ENCODE measurements at regions not wholly inside any gene's neighbourhood (a gene's known extent, or its start where the extent isn't known, plus 50 kb on each side); places are given as distances from the start of the nearest gene placed in this dataset.

DNA sequence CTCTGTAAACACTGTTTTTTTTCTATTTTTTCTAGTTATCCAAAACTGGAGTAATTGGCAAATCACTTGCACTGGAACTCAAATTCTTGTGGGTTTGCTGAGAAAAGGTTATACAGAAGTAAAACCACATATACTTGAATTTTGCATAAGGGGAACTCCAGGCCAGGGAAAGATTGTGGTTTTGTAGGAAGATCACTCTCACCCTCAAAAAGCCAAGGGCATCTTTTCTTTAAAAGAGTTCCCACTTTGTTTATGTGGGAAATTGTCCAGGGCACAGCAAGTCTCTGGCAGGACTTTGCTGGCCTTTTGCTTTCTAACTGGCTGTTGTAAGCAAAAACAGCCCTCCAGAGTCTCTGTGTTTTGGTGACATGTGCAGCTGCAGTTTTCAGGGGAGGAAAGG, 340.3 kb upstream of the RBMS3 start:
- H3K79me1 ChIP-seq (ENCODE audit: low read length), result no peaks in the 10 kb centered on the region
- H3K79me2 ChIP-seq (ENCODE audit: control insufficient read depth, insufficient read depth, low read length), result no peaks in the 10 kb centered on the region
- no peaks in the 10 kb centered on the region for H3K4me1 ChIP-seq (ENCODE audit: control insufficient read depth, low read depth, low read length)
- no peak overlapping the region for H2BK5ac ChIP-seq (ENCODE audit: low read length)
- no peak overlapping the region for H3K9ac ChIP-seq (ENCODE audit: low read length)
- no peak overlapping the region for H3K56ac ChIP-seq (ENCODE audit: low read length)
- no peaks in the 10 kb centered on the region for H3K36me3 ChIP-seq (ENCODE audit: control insufficient read depth, insufficient read depth, low read length)
- H3K4me3 ChIP-seq (ENCODE audit: low read length), result no peak overlapping the region
- H3K4ac ChIP-seq (ENCODE audit: low read depth, low read length), result no peak overlapping the region
- H4K8ac ChIP-seq (ENCODE audit: low read depth, low read length), result no peak overlapping the region
- DNase-seq, result no peak
- H3K18ac ChIP-seq (ENCODE audit: low read length), result peak overlapping the region; percentile 28
- H4K5ac ChIP-seq (ENCODE audit: low read length), result no peak overlapping the region
- H2AK5ac ChIP-seq (ENCODE audit: low read length), result no peak overlapping the region
- no peak overlapping the region for H3K23ac ChIP-seq (ENCODE audit: low read length)
- no peak overlapping the region for H3K4me2 ChIP-seq (ENCODE audit: low read length)
- H3K27me3 ChIP-seq (ENCODE audit: insufficient read depth, low read length, poor library complexity), result no peaks in the 10 kb centered on the region
- no peak overlapping the region for H3K27ac ChIP-seq (ENCODE audit: low read depth, low read length)
- H2BK15ac ChIP-seq (replicated peaks; ENCODE audit: low read depth), result no peak overlapping the region
- H2BK120ac ChIP-seq (ENCODE audit: low read depth, low read length), result no peak overlapping the region

DNA sequence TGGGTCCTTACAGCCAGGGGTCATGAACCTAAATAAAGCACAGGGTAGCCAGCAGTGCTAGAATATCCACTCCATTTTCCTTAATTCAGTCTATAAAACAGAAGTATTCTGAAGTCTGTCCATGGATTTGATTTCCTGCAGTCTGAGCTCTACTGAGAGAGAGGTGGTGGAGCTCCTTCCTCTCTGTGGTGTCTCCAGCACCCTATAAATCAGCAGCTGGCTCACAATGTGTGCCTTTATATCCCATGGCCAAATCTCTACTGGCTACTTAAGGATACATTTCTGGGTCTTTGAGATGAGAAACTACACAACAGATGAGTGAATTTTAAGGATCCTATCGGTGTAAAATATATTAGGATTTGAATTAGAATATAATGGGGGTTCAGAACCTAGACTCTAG, 339.9 kb upstream of the RBMS3 start:
- Histone ChIP-seq H4K8ac (ENCODE audit: low read depth, low read length) (no peak overlapping the region), H2AK5ac (ENCODE audit: low read length) (no peak overlapping the region), H3K79me2 (ENCODE audit: control insufficient read depth, insufficient read depth, low read length) (no peaks in the 10 kb centered on the region), H4K5ac (ENCODE audit: low read length) (no peak overlapping the region), H3K36me3 (ENCODE audit: control insufficient read depth, insufficient read depth, low read length) (no peaks in the 10 kb centered on the region), H2BK120ac (ENCODE audit: low read depth, low read length) (no peak overlapping the region), H3K23ac (ENCODE audit: low read length) (no peak overlapping the region), H2BK15ac (replicated peaks; ENCODE audit: low read depth) (no peak overlapping the region), H2BK5ac (ENCODE audit: low read length) (no peak overlapping the region), H3K56ac (ENCODE audit: low read length) (no peak overlapping the region), H3K4me2 (ENCODE audit: low read length) (no peak overlapping the region), H3K4me3 (ENCODE audit: low read length) (no peak overlapping the region), H3K4ac (ENCODE audit: low read depth, low read length) (no peak overlapping the region), H3K27ac (ENCODE audit: low read depth, low read length) (no peak overlapping the region), H3K27me3 (ENCODE audit: insufficient read depth, low read length, poor library complexity) (no peaks in the 10 kb centered on the region), H3K4me1 (ENCODE audit: control insufficient read depth, low read depth, low read length) (no peaks in the 10 kb centered on the region), H3K9ac (ENCODE audit: low read length) (no peak overlapping the region), H3K79me1 (ENCODE audit: low read length) (no peaks in the 10 kb centered on the region), H3K18ac (ENCODE audit: low read length) (peak overlapping the region; percentile 28)
- DNase-seq, result no peak
- WGBS (ENCODE audit: extremely low coverage, insufficient coverage, low lambda C conversion rate), result 100% methylated on average over 1 of the region's 1 CpG

DNA sequence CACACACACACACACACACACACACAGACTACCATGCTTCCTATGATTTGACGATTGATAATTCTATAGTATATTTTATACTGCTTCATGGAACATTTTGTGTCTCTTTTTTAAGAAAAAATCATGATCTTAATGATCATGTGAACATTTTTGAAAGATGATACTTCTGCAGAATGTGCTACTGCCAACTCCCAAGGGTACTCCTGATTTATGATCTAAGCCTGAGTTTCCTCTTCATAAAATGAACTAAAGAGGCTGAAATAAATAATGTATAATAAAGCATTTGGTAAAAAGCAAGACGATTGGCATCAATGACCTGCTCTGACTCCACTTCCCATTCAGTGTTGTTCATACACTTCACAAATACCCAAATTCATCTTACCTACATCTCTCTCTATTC, 333.8 kb upstream of the RBMS3 start:
- Histone ChIP-seq H3K79me2 (ENCODE audit: control insufficient read depth, insufficient read depth, low read length) (no peaks in the 10 kb centered on the region), H3K18ac (ENCODE audit: low read length) (no peak overlapping the region), H4K5ac (ENCODE audit: low read length) (no peak overlapping the region), H3K56ac (ENCODE audit: low read length) (no peak overlapping the region), H2BK120ac (ENCODE audit: low read depth, low read length) (no peak overlapping the region), H3K27me3 (ENCODE audit: insufficient read depth, low read length, poor library complexity) (no peaks in the 10 kb centered on the region), H4K8ac (ENCODE audit: low read depth, low read length) (no peak overlapping the region), H2BK15ac (replicated peaks; ENCODE audit: low read depth) (no peak overlapping the region), H3K36me3 (ENCODE audit: control insufficient read depth, insufficient read depth, low read length) (no peaks in the 10 kb centered on the region), H3K4me3 (ENCODE audit: low read length) (no peak overlapping the region), H3K4me2 (ENCODE audit: low read length) (no peak overlapping the region), H3K23ac (ENCODE audit: low read length) (no peak overlapping the region), H2AK5ac (ENCODE audit: low read length) (no peak overlapping the region), H3K4ac (ENCODE audit: low read depth, low read length) (no peak overlapping the region), H2BK5ac (ENCODE audit: low read length) (no peak overlapping the region), H3K4me1 (ENCODE audit: control insufficient read depth, low read depth, low read length) (no peaks in the 10 kb centered on the region), H3K27ac (ENCODE audit: low read depth, low read length) (no peak overlapping the region), H3K9ac (ENCODE audit: low read length) (no peak overlapping the region), H3K79me1 (ENCODE audit: low read length) (no peaks in the 10 kb centered on the region)
- no peak for DNase-seq
- no CpG with 5 or more reads among the region's 2 CpGs for WGBS (ENCODE audit: extremely low coverage, insufficient coverage, low lambda C conversion rate)

DNA sequence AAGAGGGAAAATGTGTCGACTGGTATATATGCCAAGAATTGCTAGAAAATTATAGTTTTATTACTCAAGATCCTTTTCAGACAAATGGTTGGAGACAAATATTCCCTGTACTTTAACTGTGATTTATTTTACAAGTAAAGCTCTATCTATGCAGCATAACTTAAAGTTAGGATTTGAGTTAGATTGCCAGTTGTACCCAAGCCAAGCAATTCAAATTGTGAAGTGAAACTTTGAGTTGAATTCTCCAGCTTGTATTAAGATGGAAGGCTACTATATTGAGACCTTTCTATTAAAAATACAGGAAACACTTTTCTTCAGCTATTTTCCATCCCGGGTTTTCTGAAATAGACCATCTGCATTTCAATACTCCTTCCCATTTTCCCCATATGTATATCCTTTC, 333.1 kb upstream of the RBMS3 start:
- H3K4me3 ChIP-seq (ENCODE audit: low read length), result no peak overlapping the region
- H4K8ac ChIP-seq (ENCODE audit: low read depth, low read length), result no peak overlapping the region
- no peak overlapping the region for H3K18ac ChIP-seq (ENCODE audit: low read length)
- H3K23ac ChIP-seq (ENCODE audit: low read length), result no peak overlapping the region
- no peaks in the 10 kb centered on the region for H3K36me3 ChIP-seq (ENCODE audit: control insufficient read depth, insufficient read depth, low read length)
- H3K4me1 ChIP-seq (ENCODE audit: control insufficient read depth, low read depth, low read length), result no peaks in the 10 kb centered on the region
- no peaks in the 10 kb centered on the region for H3K79me2 ChIP-seq (ENCODE audit: control insufficient read depth, insufficient read depth, low read length)
- H2BK15ac ChIP-seq (replicated peaks; ENCODE audit: low read depth), result no peak overlapping the region
- H3K9ac ChIP-seq (ENCODE audit: low read length), result no peak overlapping the region
- H3K27me3 ChIP-seq (ENCODE audit: insufficient read depth, low read length, poor library complexity), result no peaks in the 10 kb centered on the region
- H4K5ac ChIP-seq (ENCODE audit: low read length), result no peak overlapping the region
- no peak for DNase-seq
- no peaks in the 10 kb centered on the region for H3K79me1 ChIP-seq (ENCODE audit: low read length)
- WGBS (ENCODE audit: extremely low coverage, insufficient coverage, low lambda C conversion rate), result no CpG with 5 or more reads among the region's 2 CpGs
- H3K4me2 ChIP-seq (ENCODE audit: low read length), result no peak overlapping the region
- H2BK5ac ChIP-seq (ENCODE audit: low read length), result no peak overlapping the region
- no peak overlapping the region for H2AK5ac ChIP-seq (ENCODE audit: low read length)
- no peak overlapping the region for H3K4ac ChIP-seq (ENCODE audit: low read depth, low read length)
- H2BK120ac ChIP-seq (ENCODE audit: low read depth, low read length), result no peak overlapping the region
- H3K56ac ChIP-seq (ENCODE audit: low read length), result no peak overlapping the region
- no peak overlapping the region for H3K27ac ChIP-seq (ENCODE audit: low read depth, low read length)

DNA sequence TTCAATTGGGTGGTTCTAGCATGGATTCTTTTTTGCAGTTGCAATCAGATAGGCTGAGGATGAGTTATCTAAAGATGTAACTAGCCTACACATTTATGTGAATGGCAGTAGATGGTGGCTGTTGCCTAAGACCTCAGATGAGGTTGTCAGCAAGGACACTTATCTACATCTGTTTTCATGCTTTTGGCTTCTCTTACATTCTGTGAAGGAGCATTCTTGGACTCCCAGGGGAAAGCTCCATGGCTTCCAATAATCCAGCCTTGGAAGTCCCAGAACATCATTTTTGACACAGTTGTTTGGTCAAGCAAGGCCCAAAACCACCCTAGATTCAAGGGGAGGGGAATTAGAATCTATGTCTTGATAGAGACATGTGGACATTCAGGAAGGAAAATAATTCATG, 332.2 kb upstream of the RBMS3 start:
- H3K56ac ChIP-seq (ENCODE audit: low read length), result no peak overlapping the region
- H3K27me3 ChIP-seq (ENCODE audit: insufficient read depth, low read length, poor library complexity), result no peaks in the 10 kb centered on the region
- H2AK5ac ChIP-seq (ENCODE audit: low read length), result no peak overlapping the region
- no peak overlapping the region for H2BK5ac ChIP-seq (ENCODE audit: low read length)
- no peak overlapping the region for H3K27ac ChIP-seq (ENCODE audit: low read depth, low read length)
- no peaks in the 10 kb centered on the region for H3K79me2 ChIP-seq (ENCODE audit: control insufficient read depth, insufficient read depth, low read length)
- H3K9ac ChIP-seq (ENCODE audit: low read length), result no peak overlapping the region
- no peak overlapping the region for H3K4ac ChIP-seq (ENCODE audit: low read depth, low read length)
- H2BK15ac ChIP-seq (replicated peaks; ENCODE audit: low read depth), result no peak overlapping the region
- H3K4me3 ChIP-seq (ENCODE audit: low read length), result no peak overlapping the region
- H4K5ac ChIP-seq (ENCODE audit: low read length), result no peak overlapping the region
- no peak overlapping the region for H3K23ac ChIP-seq (ENCODE audit: low read length)
- H4K8ac ChIP-seq (ENCODE audit: low read depth, low read length), result no peak overlapping the region
- H2BK120ac ChIP-seq (ENCODE audit: low read depth, low read length), result no peak overlapping the region
- no peaks in the 10 kb centered on the region for H3K4me1 ChIP-seq (ENCODE audit: control insufficient read depth, low read depth, low read length)
- H3K4me2 ChIP-seq (ENCODE audit: low read length), result no peak overlapping the region
- H3K79me1 ChIP-seq (ENCODE audit: low read length), result no peaks in the 10 kb centered on the region
- no peaks in the 10 kb centered on the region for H3K36me3 ChIP-seq (ENCODE audit: control insufficient read depth, insufficient read depth, low read length)
- H3K18ac ChIP-seq (ENCODE audit: low read length), result no peak overlapping the region
- DNase-seq, result no peak

DNA sequence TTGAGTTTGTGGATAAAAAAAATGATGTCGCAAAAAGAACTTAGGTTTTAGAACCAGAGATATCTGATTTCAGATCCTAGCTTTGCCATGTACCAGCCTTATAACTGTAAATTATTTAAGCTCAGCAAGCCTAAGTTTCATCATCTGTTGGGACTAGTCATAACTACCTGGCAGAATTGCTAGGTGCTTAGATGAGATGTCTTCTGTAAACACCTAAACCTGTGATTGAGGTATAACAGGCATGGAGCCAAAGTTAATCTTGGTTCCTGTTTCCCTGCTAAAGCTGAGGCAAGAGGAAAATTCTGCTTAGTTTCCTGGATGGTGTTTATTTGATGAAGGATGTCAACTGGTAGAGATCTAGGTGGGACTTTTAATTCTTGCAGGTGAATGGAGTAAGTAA, 331.3 kb upstream of the RBMS3 start:
- H3K4me1 ChIP-seq (ENCODE audit: control insufficient read depth, low read depth, low read length), result no peaks in the 10 kb centered on the region
- H3K4ac ChIP-seq (ENCODE audit: low read depth, low read length), result no peak overlapping the region
- no peak overlapping the region for H3K27ac ChIP-seq (ENCODE audit: low read depth, low read length)
- H2BK5ac ChIP-seq (ENCODE audit: low read length), result no peak overlapping the region
- no peak overlapping the region for H2AK5ac ChIP-seq (ENCODE audit: low read length)
- no peaks in the 10 kb centered on the region for H3K36me3 ChIP-seq (ENCODE audit: control insufficient read depth, insufficient read depth, low read length)
- H3K27me3 ChIP-seq (ENCODE audit: insufficient read depth, low read length, poor library complexity), result no peaks in the 10 kb centered on the region
- H3K9ac ChIP-seq (ENCODE audit: low read length), result no peak overlapping the region
- no peak overlapping the region for H3K4me3 ChIP-seq (ENCODE audit: low read length)
- H2BK120ac ChIP-seq (ENCODE audit: low read depth, low read length), result no peak overlapping the region
- H3K18ac ChIP-seq (ENCODE audit: low read length), result no peak overlapping the region
- H4K8ac ChIP-seq (ENCODE audit: low read depth, low read length), result no peak overlapping the region
- H3K23ac ChIP-seq (ENCODE audit: low read length), result no peak overlapping the region
- DNase-seq, result no peak
- no peak overlapping the region for H3K56ac ChIP-seq (ENCODE audit: low read length)
- WGBS (ENCODE audit: extremely low coverage, insufficient coverage, low lambda C conversion rate), result no CpG with 5 or more reads among the region's 1 CpG
- no peak overlapping the region for H3K4me2 ChIP-seq (ENCODE audit: low read length)
- H2BK15ac ChIP-seq (replicated peaks; ENCODE audit: low read depth), result no peak overlapping the region
- H3K79me2 ChIP-seq (ENCODE audit: control insufficient read depth, insufficient read depth, low read length), result no peaks in the 10 kb centered on the region
- no peaks in the 10 kb centered on the region for H3K79me1 ChIP-seq (ENCODE audit: low read length)
- H4K5ac ChIP-seq (ENCODE audit: low read length), result no peak overlapping the region

All from mesendoderm (in vitro differentiated cells).